Activated T-cell treated with anti-CD3 and anti-CD28 coated beads, Interleukin-2, amount 50 U/mL, for 72 hours (primary cell): ENCODE measurements at regions not wholly inside any gene's neighbourhood (a gene's known extent, or its start where the extent isn't known, plus 50 kb on each side); places are given as distances from the start of the nearest gene placed in this dataset.

ENCODE experiments used
- ATAC-seq, 2 donors: fragments of 150-1000 bp; cut with Tn5 transposase; replicated peaks in 1 of 2; 2 replicates each; pipeline ENCODE4 v1.10.0; 2021; ENCODE audit warnings: moderate library complexity in 2 of 2, mild to moderate bottlenecking in 1 of 2
- DNase-seq, 2 donors: peaks; one replicate each; pipeline ENCODE4 v3.0.0; 2021 to 2022; ENCODE audit warnings: mixed read lengths in 1 of 2
- H3K27ac Mint-ChIP-seq: one replicate; pipeline ENCODE4 v1.8.0; 2022; ENCODE audit warnings: mild to moderate bottlenecking, moderate library complexity, mixed read lengths
- H3K27me3 Mint-ChIP-seq: one replicate; pipeline ENCODE4 v1.8.0; 2022; ENCODE audit warnings: low read depth, mixed read lengths
- H3K36me3 Mint-ChIP-seq, 2 donors: one replicate each; pipeline ENCODE4 v1.8.0; 2022; ENCODE audit warnings: mixed read lengths in 2 of 2, mild to moderate bottlenecking in 1 of 2; ENCODE audit not compliant: insufficient read depth in 2 of 2
- H3K4me1 Mint-ChIP-seq: one replicate; pipeline ENCODE4 v1.8.0; 2022; ENCODE audit warnings: low read depth, mixed read lengths
- H3K4me3 Mint-ChIP-seq, 2 donors: one replicate each; pipeline ENCODE4 v1.8.0; 2022; ENCODE audit warnings: mild to moderate bottlenecking in 2 of 2, mixed read lengths in 2 of 2, moderate library complexity in 2 of 2
- H3K9me3 Mint-ChIP-seq, 2 donors: one replicate each; pipeline ENCODE4 v1.8.0; 2022; ENCODE audit warnings: mixed read lengths in 2 of 2

DNA sequence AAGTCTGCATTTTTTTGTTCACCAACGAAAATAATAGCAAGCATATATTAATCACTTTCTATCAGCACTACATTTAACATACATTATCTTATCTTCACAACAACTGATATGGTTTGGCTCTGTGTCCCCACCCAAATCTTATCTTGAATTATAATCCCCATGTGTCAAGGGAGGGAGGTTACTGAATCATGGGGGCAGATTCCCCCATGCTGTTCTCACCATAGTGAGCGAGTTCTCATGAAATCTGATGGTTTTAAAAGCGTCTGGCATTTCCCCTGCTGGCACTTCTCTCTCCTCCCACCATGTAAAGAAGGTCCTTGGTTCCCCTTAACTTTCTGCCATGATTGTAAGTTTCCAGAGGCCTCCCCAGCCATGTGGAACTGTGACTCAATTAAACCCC, 235.7 kb upstream of the RXFP2 start:
- Mint-ChIP-seq H3K4me3 (no peak overlapping the region), H3K27me3 (no peaks in the 10 kb centered on the region), H3K36me3 (peaks cover 4% of the 10 kb centered on the region in 2 donors), H3K4me1 (no peaks in the 10 kb centered on the region), H3K9me3 (peaks cover 6 to 10% of the 10 kb centered on the region in 2 donors), H3K27ac (no peak overlapping the region)
- ATAC-seq = no peak
- no peak for DNase-seq

DNA sequence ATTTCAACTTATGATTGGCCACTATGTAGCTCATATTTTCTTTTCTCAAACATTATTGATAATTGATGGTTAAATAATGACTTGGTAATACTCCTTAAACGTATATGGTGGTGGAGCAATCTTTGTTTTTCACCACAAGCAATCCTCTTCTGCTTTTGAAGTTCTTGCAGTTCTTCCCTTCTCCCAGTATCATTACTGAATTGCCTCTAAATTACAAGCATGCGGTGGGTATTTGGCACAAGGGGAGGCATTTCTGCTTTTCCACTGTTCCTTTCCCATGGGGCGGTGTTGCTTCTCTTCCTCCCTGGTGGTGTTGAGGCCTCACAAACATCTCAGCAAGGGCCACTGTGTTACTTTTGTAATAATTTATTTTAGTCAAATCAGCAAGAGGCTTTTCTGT, 234.4 kb upstream of the RXFP2 start:
- no peaks in the 10 kb centered on the region for H3K27me3 Mint-ChIP-seq
- no peaks in the 10 kb centered on the region for H3K36me3 Mint-ChIP-seq
- no peaks in the 10 kb centered on the region for H3K4me1 Mint-ChIP-seq
- DNase-seq = no peak
- no peak overlapping the region for H3K27ac Mint-ChIP-seq
- no peak overlapping the region for H3K4me3 Mint-ChIP-seq
- H3K9me3 Mint-ChIP-seq = peaks cover 0 to 4% of the 10 kb centered on the region in 2 donors
- no peak for ATAC-seq

DNA sequence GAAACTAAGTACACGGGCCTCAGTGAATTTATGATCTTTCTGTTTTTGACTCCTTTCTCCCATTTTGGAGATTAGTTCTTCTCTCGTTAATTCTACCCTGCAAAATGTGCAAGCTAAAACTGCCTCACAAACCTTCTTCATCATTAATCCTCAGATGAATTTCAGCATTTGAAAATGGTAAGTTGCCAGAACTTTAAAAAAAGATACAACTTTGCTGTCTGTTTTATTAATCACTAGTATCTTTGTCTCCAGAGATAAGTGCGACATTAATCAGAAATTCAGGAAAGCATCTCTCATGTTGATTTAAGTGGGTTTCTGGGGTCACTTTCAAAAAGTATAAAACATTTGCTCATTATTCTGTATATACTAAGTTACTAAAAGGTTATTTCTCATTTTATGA, 227.0 kb upstream of the RXFP2 start:
- Mint-ChIP-seq H3K27ac (no peak overlapping the region), H3K27me3 (no peaks in the 10 kb centered on the region), H3K36me3 (no peaks in the 10 kb centered on the region), H3K4me3 (no peak overlapping the region), H3K4me1 (no peaks in the 10 kb centered on the region), H3K9me3 (peaks cover 0 to 5% of the 10 kb centered on the region in 2 donors)
- DNase-seq (no peak), ATAC-seq (no peak)

DNA sequence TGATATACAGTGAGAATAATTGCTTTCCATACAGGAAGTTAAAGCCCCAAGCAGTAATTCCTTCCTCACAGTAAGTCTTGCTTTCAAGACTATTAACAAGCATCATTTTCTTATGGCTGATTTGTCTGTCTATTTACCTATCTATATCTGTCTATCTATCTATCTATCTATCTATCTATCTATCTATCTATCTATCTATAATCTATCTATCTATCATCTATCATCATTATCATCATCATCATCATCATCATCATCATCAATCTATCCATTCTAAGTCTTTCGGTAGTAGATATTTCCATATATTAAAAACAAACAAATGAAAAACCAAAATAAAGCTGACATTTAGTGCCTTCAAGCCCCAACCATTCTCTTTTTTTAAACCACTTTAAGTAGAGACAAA, 224.4 kb upstream of the RXFP2 start:
- no peaks in the 10 kb centered on the region for H3K4me1 Mint-ChIP-seq
- H3K4me3 Mint-ChIP-seq = no peak overlapping the region
- no peaks in the 10 kb centered on the region for H3K27me3 Mint-ChIP-seq
- peaks cover 0 to 3% of the 10 kb centered on the region in 2 donors for H3K9me3 Mint-ChIP-seq
- H3K36me3 Mint-ChIP-seq = no peaks in the 10 kb centered on the region
- ATAC-seq = no peak
- no peak overlapping the region for H3K27ac Mint-ChIP-seq
- no peak for DNase-seq

DNA sequence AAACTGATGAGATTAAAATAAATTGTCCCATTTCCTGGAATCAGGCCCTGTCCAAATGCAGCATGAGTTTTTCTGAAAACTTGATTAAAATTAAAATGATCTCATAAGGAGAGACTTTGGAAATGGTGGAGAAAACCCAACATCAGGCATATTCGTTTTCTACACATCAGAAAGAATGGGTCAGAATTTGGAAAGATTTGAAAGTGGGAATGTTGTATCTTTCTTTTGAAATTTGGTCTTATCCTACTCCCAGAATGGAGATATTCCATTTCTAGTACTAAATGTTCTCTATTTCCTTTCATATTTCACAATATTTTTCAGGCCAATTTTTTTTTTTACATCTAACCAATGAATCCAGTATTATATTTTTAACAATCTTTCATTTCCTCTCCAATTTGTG, 223.9 kb upstream of the RXFP2 start:
- Mint-ChIP-seq H3K9me3 (peaks cover 0 to 3% of the 10 kb centered on the region in 2 donors), H3K4me3 (no peak overlapping the region), H3K27ac (no peak overlapping the region), H3K27me3 (no peaks in the 10 kb centered on the region), H3K36me3 (no peaks in the 10 kb centered on the region), H3K4me1 (no peaks in the 10 kb centered on the region)
- ATAC-seq = no peak
- DNase-seq = no peak

DNA sequence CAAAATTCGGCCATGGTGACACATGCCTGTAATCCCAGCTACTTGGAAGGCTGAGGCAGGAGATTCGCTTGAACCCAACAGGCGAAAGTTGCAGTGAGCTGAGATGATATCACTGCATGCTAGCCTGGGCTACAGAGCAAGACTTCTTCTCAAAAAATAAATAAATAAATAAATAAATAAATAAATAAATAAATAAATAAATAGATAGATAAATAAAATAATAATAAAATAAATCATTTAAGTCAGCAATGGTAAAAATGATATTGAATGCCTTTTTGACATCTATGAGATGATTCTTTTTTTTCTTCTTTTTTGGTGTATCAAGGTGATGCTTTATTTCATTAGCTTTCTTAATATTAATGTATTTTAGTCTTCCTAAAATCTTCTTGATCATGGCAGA, 221.7 kb upstream of the RXFP2 start:
- Mint-ChIP-seq H3K9me3 (peaks cover 0 to 1% of the 10 kb centered on the region in 2 donors), H3K36me3 (no peaks in the 10 kb centered on the region), H3K27ac (no peak overlapping the region), H3K27me3 (peaks cover 5% of the 10 kb centered on the region), H3K4me3 (no peak overlapping the region), H3K4me1 (no peaks in the 10 kb centered on the region)
- no peak for ATAC-seq
- DNase-seq = no peak

DNA sequence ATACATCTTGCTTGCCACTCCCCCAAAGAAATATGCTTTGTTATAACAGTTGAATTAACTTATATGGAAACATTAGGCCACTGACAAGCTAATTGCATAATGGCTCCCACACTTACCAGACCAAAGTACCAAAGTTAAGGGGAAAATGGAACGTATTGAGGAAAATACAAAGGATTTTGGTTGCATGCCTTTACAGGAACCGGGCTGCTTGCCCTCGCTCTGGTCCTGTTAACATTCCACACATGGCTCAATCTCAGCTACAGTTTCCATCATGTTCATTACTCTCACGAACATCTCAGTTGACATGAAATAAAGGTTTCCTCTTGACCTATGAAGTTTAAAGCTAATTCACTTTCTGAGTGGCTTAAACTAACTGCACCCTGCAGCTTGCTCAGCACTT, 220.7 kb upstream of the RXFP2 start:
- Mint-ChIP-seq H3K27me3 (peaks cover 5% of the 10 kb centered on the region), H3K9me3 (peaks cover 0 to 1% of the 10 kb centered on the region in 2 donors), H3K4me1 (no peaks in the 10 kb centered on the region), H3K27ac (no peak overlapping the region), H3K4me3 (no peak overlapping the region), H3K36me3 (no peaks in the 10 kb centered on the region)
- no peak for ATAC-seq
- no peak for DNase-seq

DNA sequence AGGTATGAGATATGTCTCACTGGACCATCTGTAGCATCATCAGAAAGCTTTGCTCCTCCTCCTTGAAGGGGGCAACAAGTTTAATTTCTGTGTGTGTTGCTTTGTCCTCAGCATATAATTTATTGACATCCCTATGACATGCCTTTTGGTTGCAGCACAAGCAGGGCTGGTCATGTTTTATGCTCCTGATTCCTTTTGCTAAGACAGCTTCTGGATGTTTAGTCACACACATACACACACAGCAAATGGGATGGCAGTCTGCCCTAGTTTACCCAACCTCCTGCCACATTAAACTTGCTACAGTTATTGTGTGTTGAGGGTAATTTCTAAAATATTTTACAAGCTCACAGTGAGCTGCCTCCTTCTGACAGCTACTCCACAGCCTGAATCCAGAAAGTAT, 217.9 kb upstream of the RXFP2 start:
- ATAC-seq = no peak
- peaks cover 5% of the 10 kb centered on the region for H3K27me3 Mint-ChIP-seq
- no peak for DNase-seq
- H3K4me3 Mint-ChIP-seq = no peak overlapping the region
- H3K4me1 Mint-ChIP-seq = no peaks in the 10 kb centered on the region
- H3K36me3 Mint-ChIP-seq = no peaks in the 10 kb centered on the region
- H3K9me3 Mint-ChIP-seq = peaks cover 0 to 2% of the 10 kb centered on the region in 2 donors
- H3K27ac Mint-ChIP-seq = no peak overlapping the region

DNA sequence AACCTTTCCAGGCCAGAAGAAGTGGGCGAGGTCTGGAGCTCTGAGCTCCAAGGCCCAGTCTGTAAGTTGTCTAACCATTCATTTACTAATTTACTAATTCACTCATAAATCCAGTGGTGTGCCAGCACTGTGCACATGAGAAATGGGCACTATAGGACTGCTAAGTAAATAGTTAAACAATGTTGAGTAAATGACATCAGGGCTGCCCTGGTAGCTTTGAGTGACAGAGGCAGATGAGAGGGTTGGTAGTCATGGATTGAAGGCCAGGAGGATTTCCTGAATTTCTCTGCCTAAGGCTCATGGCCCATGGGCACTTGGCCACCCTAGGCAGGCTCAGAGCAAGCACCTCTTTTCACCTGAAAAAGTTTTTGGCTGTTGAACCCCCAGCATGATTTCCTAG, 216.9 kb upstream of the RXFP2 start:
- Mint-ChIP-seq H3K9me3 (peaks cover 0 to 2% of the 10 kb centered on the region in 2 donors), H3K27ac (no peak overlapping the region), H3K4me1 (no peaks in the 10 kb centered on the region), H3K4me3 (no peak overlapping the region), H3K27me3 (peaks cover 5% of the 10 kb centered on the region), H3K36me3 (no peaks in the 10 kb centered on the region)
- no peak for ATAC-seq
- no peak for DNase-seq

DNA sequence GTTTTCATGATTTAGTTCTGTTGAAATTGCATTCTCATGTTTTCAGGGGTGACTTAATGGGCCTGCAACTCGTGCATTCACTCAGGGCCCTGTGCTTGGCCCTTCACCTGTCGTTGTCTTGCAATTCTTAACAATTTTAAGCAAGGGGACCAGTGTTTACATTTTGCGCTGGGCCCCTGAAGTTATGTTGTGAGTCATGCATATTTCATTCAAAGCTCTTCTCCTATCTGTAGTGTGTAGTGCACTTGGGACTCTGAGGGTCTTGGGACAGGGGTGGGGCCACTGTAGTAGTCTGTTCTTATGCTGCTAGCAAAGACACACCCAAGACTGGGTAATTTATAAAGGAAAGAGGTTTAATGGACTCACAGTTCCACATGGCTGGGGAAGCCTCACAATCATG, 211.2 kb upstream of the RXFP2 start:
- Mint-ChIP-seq H3K27ac (no peak overlapping the region), H3K4me3 (no peak overlapping the region), H3K36me3 (no peaks in the 10 kb centered on the region), H3K9me3 (peaks cover 0 to 8% of the 10 kb centered on the region in 2 donors), H3K27me3 (no peaks in the 10 kb centered on the region), H3K4me1 (no peaks in the 10 kb centered on the region)
- ATAC-seq = no peak
- no peak for DNase-seq

DNA sequence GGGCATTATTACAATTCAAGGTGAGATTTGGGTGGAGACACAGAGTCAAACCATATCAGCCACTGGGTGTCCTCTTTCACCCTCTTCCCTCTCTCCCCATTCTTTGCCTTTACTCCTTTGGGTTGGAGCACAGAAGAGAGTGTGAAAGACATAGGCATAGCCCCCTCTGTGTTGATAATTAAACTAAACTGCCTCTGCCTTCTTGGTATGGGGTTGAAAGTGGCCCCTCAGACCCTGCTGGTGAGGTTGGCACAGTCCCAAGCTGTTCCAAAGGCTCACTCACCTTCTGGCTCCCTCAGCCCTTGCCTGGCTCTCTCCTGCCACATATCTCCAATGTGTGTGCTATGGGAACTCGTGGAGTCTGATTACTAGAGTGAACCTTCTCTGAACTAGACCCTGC, 210.6 kb upstream of the RXFP2 start:
- no peaks in the 10 kb centered on the region for H3K4me1 Mint-ChIP-seq
- no peak for ATAC-seq
- no peak overlapping the region for H3K4me3 Mint-ChIP-seq
- no peaks in the 10 kb centered on the region for H3K27me3 Mint-ChIP-seq
- H3K36me3 Mint-ChIP-seq = no peaks in the 10 kb centered on the region
- peaks cover 0 to 9% of the 10 kb centered on the region in 2 donors for H3K9me3 Mint-ChIP-seq
- no peak overlapping the region for H3K27ac Mint-ChIP-seq
- DNase-seq = no peak

DNA sequence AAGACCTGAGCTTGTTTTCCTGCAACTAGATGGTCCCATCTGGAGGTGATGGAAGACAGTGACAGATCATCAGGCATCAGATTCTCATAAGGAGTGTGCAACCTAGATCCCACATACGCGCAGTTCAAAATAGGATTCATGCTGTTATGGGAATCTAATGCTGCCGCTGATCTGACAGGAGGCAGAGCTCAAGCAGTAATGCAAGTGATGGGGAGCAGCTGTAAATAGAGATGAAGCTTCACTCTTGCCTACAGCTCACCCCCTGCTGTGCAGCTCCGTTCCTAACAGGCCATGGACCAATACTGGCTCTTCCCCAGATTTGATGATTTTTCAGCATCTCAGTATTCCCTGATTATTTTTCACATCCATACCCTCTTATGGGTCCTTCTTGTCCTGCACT, 208.4 kb upstream of the RXFP2 start:
- Mint-ChIP-seq H3K27ac (no peak overlapping the region), H3K27me3 (no peaks in the 10 kb centered on the region), H3K4me1 (no peaks in the 10 kb centered on the region), H3K4me3 (no peak overlapping the region), H3K36me3 (no peaks in the 10 kb centered on the region), H3K9me3 (peaks cover 0 to 7% of the 10 kb centered on the region in 2 donors)
- DNase-seq (no peak), ATAC-seq (no peak)

DNA sequence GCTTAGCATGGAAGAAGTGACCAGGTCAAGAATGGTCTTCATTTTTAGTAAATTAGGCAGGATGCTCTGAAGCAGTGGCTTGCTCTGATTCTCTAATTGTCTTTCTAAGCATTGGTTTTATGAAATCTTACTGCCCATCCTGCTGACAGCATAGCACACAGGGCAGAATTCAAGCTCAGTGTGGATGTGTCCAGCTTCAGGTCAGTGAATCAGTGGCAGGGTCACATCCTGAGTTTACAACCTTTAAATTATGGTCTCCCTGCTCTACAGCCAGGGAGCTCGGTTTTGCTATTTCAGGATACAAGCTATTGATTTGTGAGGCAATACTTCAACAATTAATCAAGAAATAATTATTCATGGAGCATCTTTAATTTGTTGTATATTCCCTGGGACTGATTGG, 202.3 kb upstream of the RXFP2 start:
- Mint-ChIP-seq H3K36me3 (no peaks in the 10 kb centered on the region), H3K4me1 (no peaks in the 10 kb centered on the region), H3K9me3 (peaks cover 0 to 6% of the 10 kb centered on the region in 2 donors), H3K27me3 (peaks cover 4% of the 10 kb centered on the region), H3K27ac (no peak overlapping the region), H3K4me3 (no peak overlapping the region)
- DNase-seq = no peak
- ATAC-seq = no peak

DNA sequence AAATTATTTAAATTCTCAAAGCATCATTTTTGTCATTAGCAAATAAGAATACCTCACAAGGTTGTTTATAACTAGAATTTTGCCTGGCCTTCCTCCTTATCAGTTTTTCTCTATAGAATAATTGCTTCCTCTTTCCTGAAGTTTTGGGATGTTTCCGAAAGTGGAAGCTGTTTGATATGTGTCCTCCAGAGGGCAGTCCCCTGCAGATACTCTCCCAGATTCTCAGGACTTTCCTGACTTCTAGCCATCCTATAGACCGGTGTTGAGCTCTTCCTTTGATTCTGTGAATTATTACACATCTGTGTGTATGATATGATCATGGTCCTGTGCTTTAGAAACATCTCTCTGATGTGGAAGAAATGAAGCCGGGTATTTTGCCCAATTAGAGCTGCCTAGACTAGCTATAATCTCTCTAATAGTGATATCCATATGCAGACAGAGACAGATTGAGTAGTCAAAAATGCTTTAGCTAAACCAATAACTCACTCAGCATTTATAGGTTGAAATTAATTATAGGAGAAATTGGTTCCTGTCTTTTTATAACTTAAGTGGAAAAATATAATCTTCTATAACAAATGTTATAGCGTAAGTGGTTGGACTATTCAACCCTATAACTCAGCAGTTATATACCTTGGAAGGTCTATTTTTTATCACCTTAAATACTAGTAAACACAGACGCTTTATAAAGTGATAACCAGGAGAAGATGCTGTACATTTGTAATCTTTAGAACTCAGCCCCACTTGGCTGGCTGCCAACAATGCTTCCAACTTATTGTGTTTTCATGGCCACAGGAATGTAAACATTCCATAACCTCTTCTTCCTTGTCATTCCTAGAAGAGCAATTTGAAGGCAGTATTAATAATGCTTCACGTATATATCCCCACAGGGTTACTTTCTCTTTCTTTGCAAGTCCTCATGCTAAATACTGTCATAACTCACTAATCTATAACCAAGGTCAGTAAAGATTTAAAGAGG, 201.0 kb upstream of the RXFP2 start:
- no peak overlapping the region for H3K27ac Mint-ChIP-seq
- H3K36me3 Mint-ChIP-seq = no peaks in the 10 kb centered on the region

More for the DNA sequence above, 201.0 kb upstream of the RXFP2 start:
- ATAC-seq (no peak), DNase-seq (no peak)
- Mint-ChIP-seq H3K27me3 (peaks cover 4% of the 10 kb centered on the region), H3K4me1 (no peaks in the 10 kb centered on the region), H3K4me3 (no peak overlapping the region), H3K9me3 (peaks cover 0 to 2% of the 10 kb centered on the region in 2 donors)
